DMS153 treated with DMSO at 0.1 percent for 48 hours (cell line): ENCODE measurements at regions not wholly inside any gene's neighbourhood (a gene's known extent, or its start where the extent isn't known, plus 50 kb on each side); places are given as distances from the start of the nearest gene placed in this dataset.
"Not testable (repeated sequence)": the region's sequence is repeated elsewhere in the genome, so short reads cannot be mapped to it uniquely, and the experiment has no call there.

Experiments used
- DNase-seq: peaks from one replicate; lab custom pipeline; 2025; ENCODE audit not compliant: unreplicated experiment; lab: John Stamatoyannopoulos, UW

- no peak for DNase-seq
Observed at GRCh38 chr15:81901319-81901718, 144.5 kb downstream of the MEX3B start.

GRCh38 chr15:81899730-81900129, 146.1 kb downstream of the MEX3B start:
- DNase-seq: no peak

- DNase-seq: no peak
Observed at GRCh38 chr15:81899024-81899423, 146.8 kb downstream of the MEX3B start.

- DNase-seq: no peak
Observed at GRCh38 chr15:81897057-81897677, 148.7 kb downstream of the MEX3B start.

GRCh38 chr15:81896356-81896755, 149.5 kb downstream of the MEX3B start:
- no peak for DNase-seq

GRCh38 chr15:81895723-81896122, 150.1 kb downstream of the MEX3B start:
- DNase-seq: no peak

GRCh38 chr15:81894061-81894460, 151.8 kb downstream of the MEX3B start:
- DNase-seq: no peak

- DNase-seq: peak; percentile 17
Observed at GRCh38 chr15:81893182-81893835, 152.5 kb downstream of the MEX3B start.

GRCh38 chr15:81890496-81890895, 155.3 kb downstream of the MEX3B start:
- DNase-seq: no peak

GRCh38 chr15:81889485-81889881, 156.3 kb downstream of the MEX3B start:
- DNase-seq: no peak

GRCh38 chr15:81888748-81889484, 156.9 kb downstream of the MEX3B start:
- DNase-seq: no peak

- DNase-seq: no peak
Observed at GRCh38 chr15:81887912-81888311, 157.9 kb downstream of the MEX3B start.

GRCh38 chr15:81887188-81887587, 158.6 kb downstream of the MEX3B start:
- DNase-seq: not testable (repeated sequence)

- no peak for DNase-seq
Observed at GRCh38 chr15:81886591-81886990, 159.2 kb downstream of the MEX3B start.

GRCh38 chr15:81886080-81886479, 159.7 kb downstream of the MEX3B start:
- no peak for DNase-seq

GRCh38 chr15:81885135-81885534, 160.7 kb downstream of the MEX3B start:
- no peak for DNase-seq

GRCh38 chr15:81882504-81882903, 163.3 kb downstream of the MEX3B start:
- DNase-seq: no peak

- no peak for DNase-seq
Observed at GRCh38 chr15:81880833-81881232, 165.0 kb downstream of the MEX3B start.

GRCh38 chr15:81880314-81880713, 165.5 kb downstream of the MEX3B start:
- DNase-seq: no peak

- DNase-seq: not testable (repeated sequence)
Observed at GRCh38 chr15:81875717-81876116, 170.1 kb downstream of the MEX3B start.

GRCh38 chr15:81870746-81871106, 175.1 kb downstream of the MEX3B start:
- not testable (repeated sequence) for DNase-seq

- not testable (repeated sequence) for DNase-seq
Observed at GRCh38 chr15:81870062-81870745, 175.6 kb downstream of the MEX3B start.
